IMR-90 (cell line): ENCODE measurements at regions not wholly inside any gene's neighbourhood (a gene's known extent, or its start where the extent isn't known, plus 50 kb on each side); places are given as distances from the start of the nearest gene placed in this dataset.

Experiments
- ATAC-seq: fragments of 200-7000 bp; cut with Tn5 transposase; 2 replicates; pipeline ENCODE4 v1.9.1; 2020; ENCODE audit warnings: low read depth, mild to moderate bottlenecking, moderate library complexity
- BruUV-seq: library from RNA; stranded (reverse); fragments of 400-500 nt; replicated peaks from 2 replicates; lab custom pipeline; 2021; lab: Mats Ljungman, UMichigan
- CTCF ChIA-PET: fragments of 300-600 bp; formaldehyde crosslinking; extraction: SDS; loops from one replicate; lab custom pipeline; 2021; ENCODE audit warnings: antibody characterized with exemption; lab: Yijun Ruan, JAX
- POLR2A ChIA-PET: fragments of 300-600 bp; sonication (Branson Sonifier 250); formaldehyde crosslinking; loops from one replicate; lab custom pipeline; 2022; ENCODE audit warnings: antibody characterized with exemption; ENCODE audit not compliant: unreplicated experiment; lab: Charles Lee
- DNase-seq: peaks from one replicate; pipeline ENCODE4 v3.0.0; 2013
- H2AFZ ChIP-seq: replicated peaks from 2 replicates; pipeline ENCODE3; 2013; ENCODE audit warnings: low read length, mild to moderate bottlenecking; ENCODE audit not compliant: poor library complexity
- H2AK5ac ChIP-seq: 2 replicates; pipeline ENCODE4 v1.6.1; 2013; ENCODE audit warnings: low read depth, low read length, inconsistent platforms
- H2AK9ac ChIP-seq: replicated peaks from 2 replicates; pipeline ENCODE3; 2013; ENCODE audit warnings: mild to moderate bottlenecking, low read depth, low read length, moderate library complexity; ENCODE audit not compliant: poor library complexity
- H2BK120ac ChIP-seq: 2 replicates; pipeline ENCODE4 v1.6.1; 2013; ENCODE audit warnings: low read depth, low read length, inconsistent platforms
- H2BK15ac ChIP-seq: 3 replicates; pipeline ENCODE4 v1.6.1; 2013; ENCODE audit warnings: low read depth, low read length, inconsistent platforms
- H2BK20ac ChIP-seq: 2 replicates; pipeline ENCODE4 v1.6.1; 2013; ENCODE audit warnings: low read depth, mild to moderate bottlenecking, inconsistent platforms, low read length, moderate library complexity
- H2BK5ac ChIP-seq: 2 replicates; pipeline ENCODE4 v1.6.1; 2013; ENCODE audit warnings: mild to moderate bottlenecking, low read depth, low read length, inconsistent platforms; ENCODE audit not compliant: poor library complexity, severe bottlenecking
- H3K14ac ChIP-seq: replicated peaks from 2 replicates; pipeline ENCODE4 v1.6.1; 2013; ENCODE audit warnings: low read depth, low read length, inconsistent platforms
- H3K18ac ChIP-seq: 2 replicates; pipeline ENCODE4 v1.6.1; 2013; ENCODE audit warnings: low read depth, low read length, control low read depth
- H3K23ac ChIP-seq: 2 replicates; pipeline ENCODE4 v1.6.1; 2013; ENCODE audit warnings: low read depth, low read length, inconsistent platforms
- H3K27ac ChIP-seq: 2 replicates; pipeline ENCODE4 v1.5.1; 2013; ENCODE audit warnings: mild to moderate bottlenecking, control low read depth, low read length; ENCODE audit not compliant: insufficient read depth
- H3K27me3 ChIP-seq: 2 replicates; pipeline ENCODE4 v1.6.1; 2013; ENCODE audit warnings: low read length; ENCODE audit not compliant: control insufficient read depth, insufficient read depth
- H3K36me3 ChIP-seq: 2 replicates; pipeline ENCODE4 v1.6.1; 2013; ENCODE audit warnings: low read length, mixed read lengths; ENCODE audit not compliant: control insufficient read depth, insufficient read depth
- H3K4ac ChIP-seq: 2 replicates; pipeline ENCODE4 v1.6.1; 2013; ENCODE audit warnings: low read depth, low read length, inconsistent platforms
- H3K4me1 ChIP-seq: 2 replicates; pipeline ENCODE4 v1.6.1; 2013; ENCODE audit warnings: low read length, mixed read lengths; ENCODE audit not compliant: control insufficient read depth, insufficient read depth
- H3K4me2 ChIP-seq: 2 replicates; pipeline ENCODE4 v1.6.1; 2013; ENCODE audit warnings: low read depth, mild to moderate bottlenecking, control low read depth, low read length, moderate library complexity
- H3K4me3 ChIP-seq: 2 replicates; pipeline ENCODE4 v1.5.1; 2013; ENCODE audit warnings: low read depth, mild to moderate bottlenecking, control low read depth, low read length, moderate library complexity; ENCODE audit not compliant: insufficient read depth
- H3K56ac ChIP-seq: 2 replicates; pipeline ENCODE4 v1.6.1; 2013; ENCODE audit warnings: low read length, inconsistent platforms; ENCODE audit not compliant: insufficient read depth; ENCODE audit errors: extremely low read depth
- H3K79me1 ChIP-seq, 2 experiments: 2 replicates each; pipeline ENCODE4 v1.6.1; 2013; ENCODE audit warnings: low read length in 2 of 2, inconsistent platforms in 1 of 2, low read depth in 1 of 2
- H3K9ac ChIP-seq: 2 replicates; pipeline ENCODE4 v1.6.1; 2013; ENCODE audit warnings: low read depth, low read length, control low read depth
- H3K9me1 ChIP-seq: 2 replicates; pipeline ENCODE4 v1.6.1; 2013; ENCODE audit warnings: low read length, inconsistent platforms; ENCODE audit not compliant: insufficient read depth
- H3K9me3 ChIP-seq: 2 replicates; pipeline ENCODE4 v1.6.1; 2013; ENCODE audit warnings: low read length; ENCODE audit not compliant: control insufficient read depth, insufficient read depth
- H4K20me1 ChIP-seq: 2 replicates; pipeline ENCODE4 v1.6.1; 2013; ENCODE audit warnings: low read length, inconsistent platforms; ENCODE audit not compliant: insufficient read depth
- H4K5ac ChIP-seq: 2 replicates; pipeline ENCODE4 v1.6.1; 2013; ENCODE audit warnings: mild to moderate bottlenecking, low read depth, low read length, control low read depth
- H4K8ac ChIP-seq, 2 experiments: 2 replicates each; pipeline ENCODE4 v1.6.1; 2013; ENCODE audit warnings: low read depth in 2 of 2, low read length in 2 of 2, control low read depth in 1 of 2, inconsistent platforms in 1 of 2
- H4K91ac ChIP-seq: 2 replicates; pipeline ENCODE4 v1.6.1; 2013; ENCODE audit warnings: low read depth, low read length, inconsistent platforms; ENCODE audit not compliant: insufficient read depth
- BHLHE40 ChIP-seq: fragments of 150-350 bp; IDR thresholded peaks from 2 replicates; pipeline ENCODE4 v1.6.1; 2016; ENCODE audit warnings: mild to moderate bottlenecking, low read depth, low read length
- CEBPB ChIP-seq: IDR thresholded peaks from 2 replicates; pipeline ENCODE4 v1.6.1; 2012; ENCODE audit warnings: low read depth, low read length, improper control_type of control experiment
- CHD1 ChIP-seq: IDR thresholded peaks from 2 replicates; pipeline ENCODE4 v1.6.1; 2012; ENCODE audit warnings: low read depth, low read length, improper control_type of control experiment
- FOS ChIP-seq: fragments of 150-350 bp; IDR thresholded peaks from 2 replicates; pipeline ENCODE4 v1.6.1; 2016; ENCODE audit warnings: low read depth, low read length
- MAFK ChIP-seq: IDR thresholded peaks from 2 replicates; pipeline ENCODE4 v1.6.1; 2012; ENCODE audit warnings: low read depth, low read length, improper control_type of control experiment
- MXI1 ChIP-seq: IDR thresholded peaks from 2 replicates; pipeline ENCODE4 v1.6.1; 2012; ENCODE audit warnings: low read depth, mild to moderate bottlenecking, low read length, moderate library complexity, borderline replicate concordance
- NFE2L2 ChIP-seq: fragments of 150-350 bp; IDR thresholded peaks from 2 replicates; pipeline ENCODE4 v1.6.1; 2016; ENCODE audit warnings: low read depth, mild to moderate bottlenecking, low read length
- POLR2A ChIP-seq: IDR thresholded peaks from 2 replicates; pipeline ENCODE4 v1.6.1; 2012; ENCODE audit warnings: mild to moderate bottlenecking, low read depth, low read length
- RAD21 ChIP-seq: IDR thresholded peaks from 2 replicates; pipeline ENCODE4 v1.6.1; 2012; ENCODE audit warnings: low read length, improper control_type of control experiment
- SMC3 ChIP-seq: fragments of 150-350 bp; IDR thresholded peaks from 2 replicates; pipeline ENCODE4 v1.6.1; 2016; ENCODE audit warnings: low read depth, mild to moderate bottlenecking, antibody characterized with exemption, low read length, moderate library complexity
- WGBS, 2 experiments: methylation state at CpG; one replicate each; pipeline versions ENCODE4 v1.1.5 to v1.1.7; 2013; ENCODE audit warnings: missing lambda C conversion rate in 2 of 2; ENCODE audit not compliant: insufficient read length in 1 of 2; ENCODE audit errors: extremely low coverage in 2 of 2; 5-methylcytosine and 5-hydroxymethylcytosine counted together
- dilution Hi-C: fragments of 300-500 bp; cut with HindIII; formaldehyde crosslinking; loops from one replicate; pipeline ENCODE4 v1.14.3; 2018; ENCODE audit warnings: low sequenced_read_pairs; ENCODE audit not compliant: unreplicated experiment
- in situ Hi-C: fragments of 300-500 bp; cut with MboI; formaldehyde crosslinking; loops from 3 replicates; pipeline ENCODE4 v1.14.3; 2019; ENCODE audit warnings: low sequenced_read_pairs, inconsistent platforms, mixed read lengths
- intact Hi-C: fragments of 100-400 bp; cut with micrococcal nuclease; formaldehyde crosslinking; loops from 2 replicates; pipeline ENCODE4 v1.10.0; 2022
- TF ChIP-seq, protein P1 (sequence below): conservative IDR thresholded peaks from 2 replicates; pipeline ENCODE4 v1.5.1; 2012; ENCODE audit warnings: mild to moderate bottlenecking, low read depth, low read length, improper control_type of control experiment
- TF ChIP-seq, protein P2 (sequence below): fragments of 150-350 bp; IDR thresholded peaks from 2 replicates; pipeline ENCODE4 v1.6.1; 2016; ENCODE audit warnings: low read depth, mild to moderate bottlenecking, low read length, moderate library complexity, borderline replicate concordance

DNA sequence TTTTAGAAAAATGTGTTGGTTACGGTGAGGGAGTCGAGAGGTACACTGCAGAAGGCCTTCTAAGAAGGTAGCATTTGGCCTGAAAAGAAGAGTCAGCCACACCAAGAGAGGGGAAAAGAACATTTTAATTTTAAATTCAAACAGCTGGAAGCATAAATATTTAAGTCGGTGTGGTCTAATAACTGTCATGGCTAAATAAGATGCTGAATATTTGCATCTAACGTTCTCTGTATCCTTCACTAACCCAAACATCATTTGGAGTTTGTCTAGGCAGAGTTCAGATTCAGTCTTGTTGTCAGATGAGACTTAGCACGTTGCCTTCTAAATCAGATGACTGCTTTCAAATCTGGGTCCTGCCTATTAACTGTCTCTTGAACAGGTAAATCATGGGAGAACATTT lies 583.3 kb downstream of the DIPK2A start:
- no peak for DNase-seq
- dilution Hi-C loops, result no loop called here
- Histone ChIP-seq H3K4ac (no peak overlapping the region), H3K4me3 (no peak overlapping the region), H2AK9ac (no peak overlapping the region), H2BK120ac (no peak overlapping the region), H3K4me2 (no peak overlapping the region), H3K56ac (no peak overlapping the region), H3K27ac (no peak overlapping the region), H3K4me1 (no peaks in the 10 kb centered on the region), H2BK15ac (no peak overlapping the region), H4K91ac (no peak overlapping the region), H3K79me1 (no peaks in the 10 kb centered on the region), H3K18ac (no peak overlapping the region), H2AFZ (no peak overlapping the region), H4K20me1 (no peaks in the 10 kb centered on the region), H3K9ac (no peak overlapping the region), H3K9me1 (no peaks in the 10 kb centered on the region), H3K36me3 (no peaks in the 10 kb centered on the region), H2BK5ac (no peak overlapping the region), H2AK5ac (no peak overlapping the region), H2BK20ac (no peak overlapping the region), H3K9me3 (no peaks in the 10 kb centered on the region), H3K14ac (no peak overlapping the region), H3K27me3 (no peaks in the 10 kb centered on the region), H4K5ac (no peak overlapping the region), H3K23ac (no peak overlapping the region), H4K8ac (no peak overlapping the region)
- in situ Hi-C loops, result no loop called here
- CTCF ChIA-PET, result no interaction called here
- WGBS, 2 experiments, result no CpG with 5 or more reads among the region's 5 CpGs
- no peak for ATAC-seq
- BruUV-seq, result no TSS peak
- intact Hi-C loops, result no loop called here
- POLR2A ChIA-PET, result no interaction called here
- TF ChIP-seq CEBPB (no peak), NFE2L2 (no peak), BHLHE40 (no peak), CHD1 (no peak), MXI1 (no peak), SMC3 (no peak), RAD21 (no peak), POLR2A (no peak), MAFK (no peak), FOS (no peak)
- TF ChIP-seq, protein P1, sequence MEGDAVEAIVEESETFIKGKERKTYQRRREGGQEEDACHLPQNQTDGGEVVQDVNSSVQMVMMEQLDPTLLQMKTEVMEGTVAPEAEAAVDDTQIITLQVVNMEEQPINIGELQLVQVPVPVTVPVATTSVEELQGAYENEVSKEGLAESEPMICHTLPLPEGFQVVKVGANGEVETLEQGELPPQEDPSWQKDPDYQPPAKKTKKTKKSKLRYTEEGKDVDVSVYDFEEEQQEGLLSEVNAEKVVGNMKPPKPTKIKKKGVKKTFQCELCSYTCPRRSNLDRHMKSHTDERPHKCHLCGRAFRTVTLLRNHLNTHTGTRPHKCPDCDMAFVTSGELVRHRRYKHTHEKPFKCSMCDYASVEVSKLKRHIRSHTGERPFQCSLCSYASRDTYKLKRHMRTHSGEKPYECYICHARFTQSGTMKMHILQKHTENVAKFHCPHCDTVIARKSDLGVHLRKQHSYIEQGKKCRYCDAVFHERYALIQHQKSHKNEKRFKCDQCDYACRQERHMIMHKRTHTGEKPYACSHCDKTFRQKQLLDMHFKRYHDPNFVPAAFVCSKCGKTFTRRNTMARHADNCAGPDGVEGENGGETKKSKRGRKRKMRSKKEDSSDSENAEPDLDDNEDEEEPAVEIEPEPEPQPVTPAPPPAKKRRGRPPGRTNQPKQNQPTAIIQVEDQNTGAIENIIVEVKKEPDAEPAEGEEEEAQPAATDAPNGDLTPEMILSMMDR, result no peak
- TF ChIP-seq, protein P2, sequence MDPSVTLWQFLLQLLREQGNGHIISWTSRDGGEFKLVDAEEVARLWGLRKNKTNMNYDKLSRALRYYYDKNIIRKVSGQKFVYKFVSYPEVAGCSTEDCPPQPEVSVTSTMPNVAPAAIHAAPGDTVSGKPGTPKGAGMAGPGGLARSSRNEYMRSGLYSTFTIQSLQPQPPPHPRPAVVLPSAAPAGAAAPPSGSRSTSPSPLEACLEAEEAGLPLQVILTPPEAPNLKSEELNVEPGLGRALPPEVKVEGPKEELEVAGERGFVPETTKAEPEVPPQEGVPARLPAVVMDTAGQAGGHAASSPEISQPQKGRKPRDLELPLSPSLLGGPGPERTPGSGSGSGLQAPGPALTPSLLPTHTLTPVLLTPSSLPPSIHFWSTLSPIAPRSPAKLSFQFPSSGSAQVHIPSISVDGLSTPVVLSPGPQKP, result no peak
